ENCODE measurements at regions not wholly inside any gene's neighbourhood (a gene's known extent, or its start where the extent isn't known, plus 50 kb on each side); places are given as distances from the start of the nearest gene placed in this dataset.

DNA sequence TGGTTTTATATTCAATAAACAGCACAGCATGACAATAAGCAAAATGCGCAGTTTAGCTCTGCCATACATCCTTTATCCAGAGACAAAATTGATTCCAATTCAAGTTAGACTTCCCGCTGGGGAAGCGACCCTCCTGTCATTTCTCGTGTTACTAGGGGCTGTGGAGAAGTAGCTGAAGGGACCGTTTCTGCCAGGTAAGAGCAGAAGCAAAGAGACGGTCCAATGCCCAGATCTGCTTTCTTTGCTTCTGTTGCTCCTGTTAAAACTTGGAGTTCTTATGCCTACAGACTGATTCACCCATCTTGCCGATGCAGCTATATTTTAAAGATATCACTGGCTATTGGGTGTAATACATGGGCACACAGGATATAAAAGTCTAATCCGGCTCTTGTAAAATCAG is 156.8 kb upstream of the AVPR1A start:
- Histone ChIP-seq H3K9me3 (peaks cover 6% of the 10 kb centered on the region), H3K4me3 (no peak overlapping the region), H3K27me3 (no peaks in the 10 kb centered on the region), H3K27ac (no peak overlapping the region), H3K4me1 (peaks cover 2% of the 10 kb centered on the region), H3K36me3 (no peaks in the 10 kb centered on the region)
- 81% methylated on average over 8 of the region's 8 CpGs for WGBS
- TF ChIP-seq, protein P1, sequence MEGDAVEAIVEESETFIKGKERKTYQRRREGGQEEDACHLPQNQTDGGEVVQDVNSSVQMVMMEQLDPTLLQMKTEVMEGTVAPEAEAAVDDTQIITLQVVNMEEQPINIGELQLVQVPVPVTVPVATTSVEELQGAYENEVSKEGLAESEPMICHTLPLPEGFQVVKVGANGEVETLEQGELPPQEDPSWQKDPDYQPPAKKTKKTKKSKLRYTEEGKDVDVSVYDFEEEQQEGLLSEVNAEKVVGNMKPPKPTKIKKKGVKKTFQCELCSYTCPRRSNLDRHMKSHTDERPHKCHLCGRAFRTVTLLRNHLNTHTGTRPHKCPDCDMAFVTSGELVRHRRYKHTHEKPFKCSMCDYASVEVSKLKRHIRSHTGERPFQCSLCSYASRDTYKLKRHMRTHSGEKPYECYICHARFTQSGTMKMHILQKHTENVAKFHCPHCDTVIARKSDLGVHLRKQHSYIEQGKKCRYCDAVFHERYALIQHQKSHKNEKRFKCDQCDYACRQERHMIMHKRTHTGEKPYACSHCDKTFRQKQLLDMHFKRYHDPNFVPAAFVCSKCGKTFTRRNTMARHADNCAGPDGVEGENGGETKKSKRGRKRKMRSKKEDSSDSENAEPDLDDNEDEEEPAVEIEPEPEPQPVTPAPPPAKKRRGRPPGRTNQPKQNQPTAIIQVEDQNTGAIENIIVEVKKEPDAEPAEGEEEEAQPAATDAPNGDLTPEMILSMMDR (IDR thresholded peaks at IDR 0.05) = no peak
- TF ChIP-seq POLR2AphosphoS5 (IDR thresholded peaks at IDR 0.05) (no peak), EP300 (IDR thresholded peaks at IDR 0.05) (no peak), POLR2A (IDR thresholded peaks at IDR 0.05) (no peak)
- no peak for DNase-seq (ENCODE audit: low spot score in 2 of 2)

DNA sequence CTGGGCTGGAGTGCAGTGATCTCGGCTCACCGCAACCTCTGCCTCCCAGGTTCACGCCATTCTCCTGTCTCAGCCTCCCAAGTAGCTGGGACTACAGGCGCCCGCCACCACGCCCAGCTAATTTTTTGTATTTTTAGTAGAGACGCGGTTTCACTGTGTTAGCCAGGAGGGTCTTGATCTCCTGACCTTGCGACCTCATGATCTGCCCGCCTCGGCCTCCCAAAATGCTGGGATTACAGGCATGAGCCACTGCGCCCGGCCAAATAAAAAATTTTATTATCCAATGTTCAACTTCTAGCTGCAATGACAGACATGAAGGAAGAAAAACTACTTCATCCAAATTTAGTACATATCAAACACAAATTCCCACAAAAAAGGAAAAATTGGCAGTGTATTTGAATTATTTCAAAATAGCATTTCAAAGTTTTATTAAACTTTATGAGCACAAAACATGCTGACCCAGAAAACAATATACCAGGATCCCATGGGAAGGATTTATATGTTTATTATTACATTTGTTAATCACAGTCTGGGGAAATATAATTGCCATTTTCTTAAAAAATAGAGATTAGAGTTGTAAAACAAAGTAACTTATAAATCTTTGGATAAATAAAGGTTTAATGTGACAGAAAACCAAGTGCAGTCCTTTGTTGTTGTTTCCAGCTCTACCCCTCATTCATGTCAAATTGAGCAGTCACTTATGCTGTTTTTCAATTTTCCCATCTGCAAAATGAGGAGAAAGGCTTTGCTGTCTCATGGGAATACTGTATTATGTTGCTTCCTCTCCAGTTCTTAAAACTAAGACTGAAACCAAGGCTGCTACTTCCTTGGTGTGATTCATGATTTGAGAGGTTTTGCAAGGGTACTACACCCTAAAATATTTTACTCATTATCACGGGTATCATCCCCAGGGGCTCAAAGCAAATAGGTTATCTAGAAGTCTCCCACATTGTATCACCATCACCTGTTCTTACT is 155.2 kb upstream of the AVPR1A start:
- Histone ChIP-seq H3K9me3 (peaks cover 6% of the 10 kb centered on the region), H3K36me3 (no peaks in the 10 kb centered on the region), H3K4me3 (no peak overlapping the region), H3K27me3 (no peaks in the 10 kb centered on the region), H3K4me1 (peaks cover 2% of the 10 kb centered on the region), H3K27ac (peak overlapping the region; percentile 38)
- whole genome bisulfite sequencing = 84% methylated on average over 14 of the region's 14 CpGs
- DNase-seq (ENCODE audit: low spot score in 2 of 2) = no peak
- TF ChIP-seq EP300 (IDR thresholded peaks at IDR 0.05) (no peak), POLR2AphosphoS5 (IDR thresholded peaks at IDR 0.05) (no peak), POLR2A (IDR thresholded peaks at IDR 0.05) (no peak)
- TF ChIP-seq, protein P1 (IDR thresholded peaks at IDR 0.05) = no peak

DNA sequence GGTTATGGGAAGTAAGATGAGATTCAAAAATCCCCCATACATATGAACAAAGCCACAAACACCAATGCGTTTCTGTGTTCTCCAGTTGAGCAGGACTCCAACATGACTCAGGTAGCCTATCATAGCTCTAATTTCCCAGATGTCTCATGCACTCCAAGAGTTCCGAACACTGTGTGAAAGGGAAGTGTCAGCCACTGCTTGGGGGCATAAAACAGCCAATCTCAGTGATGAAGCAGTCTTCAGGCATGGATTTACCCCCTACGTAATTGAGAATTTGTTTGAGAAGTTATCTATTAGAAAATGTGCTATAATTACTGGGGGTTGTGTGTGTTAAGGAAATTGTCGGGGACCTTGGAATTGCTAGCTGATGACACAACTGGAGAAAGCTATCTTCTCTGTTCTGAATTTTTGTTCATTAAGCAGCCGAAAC is 153.9 kb upstream of the AVPR1A start:
- Histone ChIP-seq H3K4me3 (no peak overlapping the region), H3K27me3 (no peaks in the 10 kb centered on the region), H3K9me3 (no peaks in the 10 kb centered on the region), H3K27ac (no peak overlapping the region), H3K4me1 (peaks cover 2% of the 10 kb centered on the region), H3K36me3 (no peaks in the 10 kb centered on the region)
- DNase-seq (ENCODE audit: low spot score in 2 of 2) = no peak
- WGBS = 55% methylated on average over 5 of the region's 5 CpGs
- no peak for TF ChIP-seq POLR2A (IDR thresholded peaks at IDR 0.05)
- TF ChIP-seq, protein P1 (IDR thresholded peaks at IDR 0.05) = no peak
- no peak for TF ChIP-seq EP300 (IDR thresholded peaks at IDR 0.05)
- no peak for TF ChIP-seq POLR2AphosphoS5 (IDR thresholded peaks at IDR 0.05)

DNA sequence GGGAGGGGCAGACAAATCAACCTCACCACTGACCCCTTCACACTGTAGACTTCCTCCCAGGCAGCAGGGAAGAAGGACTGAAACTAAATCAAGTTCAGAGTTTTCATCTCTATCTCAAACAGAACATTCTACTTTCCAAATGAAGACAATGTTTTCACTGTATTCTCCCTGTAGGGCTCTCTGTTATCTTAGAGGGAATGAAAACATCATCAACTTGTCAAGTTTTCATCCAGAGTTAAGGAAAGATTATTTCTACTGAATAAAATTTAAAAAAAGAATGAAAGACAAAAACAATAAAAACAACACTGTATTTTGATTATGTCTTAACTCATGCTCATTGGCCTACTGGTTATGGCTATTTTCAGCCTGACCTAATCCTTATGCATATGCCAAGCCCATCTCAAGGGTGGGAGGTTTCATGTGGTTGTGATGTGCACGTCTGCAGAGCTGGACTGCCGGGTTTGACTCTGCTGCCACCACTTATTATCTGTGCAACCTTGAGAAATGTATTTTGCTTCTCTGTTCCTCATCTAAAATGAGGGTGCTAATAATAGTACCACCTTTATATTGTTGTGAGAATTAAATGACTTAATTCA is 152.0 kb upstream of the AVPR1A start:
- H3K36me3 ChIP-seq = no peaks in the 10 kb centered on the region
- H3K9me3 ChIP-seq = no peaks in the 10 kb centered on the region
- no peak for DNase-seq (ENCODE audit: low spot score in 2 of 2)
- H3K27ac ChIP-seq = no peak overlapping the region
- H3K27me3 ChIP-seq = no peaks in the 10 kb centered on the region
- 74% methylated on average over 2 of the region's 2 CpGs for WGBS
- TF ChIP-seq, protein P1 (IDR thresholded peaks at IDR 0.05) = no peak
- no peak for TF ChIP-seq POLR2AphosphoS5 (IDR thresholded peaks at IDR 0.05)
- no peak overlapping the region for H3K4me3 ChIP-seq
- peaks cover 2% of the 10 kb centered on the region for H3K4me1 ChIP-seq

DNA sequence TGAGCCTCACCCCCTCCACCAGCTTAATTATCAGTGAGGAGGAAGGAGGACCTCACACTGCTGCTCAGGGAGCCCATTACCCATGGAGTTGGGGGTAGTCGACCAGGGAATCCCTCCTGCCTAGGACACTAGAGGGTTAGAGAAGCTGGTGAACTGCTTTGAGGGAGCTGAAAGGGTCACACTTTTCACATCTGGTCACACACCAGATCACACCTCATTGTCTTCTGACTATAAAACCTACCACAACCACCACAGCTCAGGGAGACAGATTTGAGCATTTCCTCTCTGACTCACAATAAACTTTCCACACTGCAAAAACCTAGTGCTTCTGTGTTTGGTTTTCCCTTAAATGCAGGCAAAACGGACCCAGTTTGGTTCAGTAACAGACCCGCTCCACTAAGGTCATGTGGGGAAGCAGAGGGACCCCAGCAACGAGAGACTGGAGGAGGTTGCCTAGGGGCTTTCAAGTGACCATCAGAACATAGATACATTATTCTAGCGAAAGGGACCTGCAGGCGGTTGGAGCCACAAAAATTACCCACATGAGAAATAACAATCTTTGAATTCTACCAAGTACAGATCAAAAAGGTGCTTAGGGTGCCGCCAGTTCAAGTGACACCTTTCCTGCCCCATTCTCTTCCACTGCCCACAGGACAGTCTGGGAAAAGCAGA is 151.4 kb upstream of the AVPR1A start:
- H3K4me3 ChIP-seq = no peak overlapping the region
- no peak for DNase-seq (ENCODE audit: low spot score in 2 of 2)
- H3K9me3 ChIP-seq = no peaks in the 10 kb centered on the region
- no peaks in the 10 kb centered on the region for H3K36me3 ChIP-seq
- H3K4me1 ChIP-seq = no peaks in the 10 kb centered on the region
- TF ChIP-seq, protein P1 (IDR thresholded peaks at IDR 0.05) = no peak
- 58% methylated on average over 7 of the region's 7 CpGs for WGBS
- no peaks in the 10 kb centered on the region for H3K27me3 ChIP-seq
- no peak overlapping the region for H3K27ac ChIP-seq

Data from suprapubic skin (tissue), 4 donors.